DND-41 (cell line): ENCODE measurements at regions not wholly inside any gene's neighbourhood (a gene's known extent, or its start where the extent isn't known, plus 50 kb on each side); places are given as distances from the start of the nearest gene placed in this dataset.

Source experiments
- EZH2 ChIP-seq: IDR thresholded peaks from 3 replicates; pipeline ENCODE4 v1.6.1; 2012; ENCODE audit warnings: borderline replicate concordance, low read depth, mild to moderate bottlenecking, moderate library complexity, low read length, inconsistent platforms; ENCODE audit not compliant: severe bottlenecking
- TF ChIP-seq, protein P1 (sequence below): IDR thresholded peaks from 2 replicates; pipeline ENCODE4 v1.5.1; 2012; ENCODE audit warnings: borderline replicate concordance, low read length, moderate library complexity, mild to moderate bottlenecking; ENCODE audit not compliant: poor library complexity, severe bottlenecking; ENCODE audit errors: extremely low read depth

DNA sequence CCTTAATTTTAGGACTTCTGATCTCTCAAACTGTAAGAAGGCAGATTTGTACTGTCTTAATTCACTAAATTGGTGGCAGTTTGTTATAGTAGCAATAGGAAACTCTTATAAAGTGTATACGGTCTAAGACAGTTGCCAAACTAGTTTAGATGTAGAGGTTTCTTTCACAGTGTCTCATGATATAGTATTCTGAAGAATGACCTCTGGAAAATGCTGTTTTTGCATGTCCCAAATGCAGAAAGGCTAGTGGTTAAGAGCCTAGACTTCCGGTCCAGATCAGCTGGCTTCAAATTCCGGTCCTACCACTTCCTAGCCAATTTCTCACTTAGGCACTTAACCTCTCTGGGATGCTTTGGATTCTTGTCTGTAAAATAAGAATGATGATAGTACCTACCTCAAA lies 538.5 kb downstream of the CENPC start:
- TF ChIP-seq, protein P1, sequence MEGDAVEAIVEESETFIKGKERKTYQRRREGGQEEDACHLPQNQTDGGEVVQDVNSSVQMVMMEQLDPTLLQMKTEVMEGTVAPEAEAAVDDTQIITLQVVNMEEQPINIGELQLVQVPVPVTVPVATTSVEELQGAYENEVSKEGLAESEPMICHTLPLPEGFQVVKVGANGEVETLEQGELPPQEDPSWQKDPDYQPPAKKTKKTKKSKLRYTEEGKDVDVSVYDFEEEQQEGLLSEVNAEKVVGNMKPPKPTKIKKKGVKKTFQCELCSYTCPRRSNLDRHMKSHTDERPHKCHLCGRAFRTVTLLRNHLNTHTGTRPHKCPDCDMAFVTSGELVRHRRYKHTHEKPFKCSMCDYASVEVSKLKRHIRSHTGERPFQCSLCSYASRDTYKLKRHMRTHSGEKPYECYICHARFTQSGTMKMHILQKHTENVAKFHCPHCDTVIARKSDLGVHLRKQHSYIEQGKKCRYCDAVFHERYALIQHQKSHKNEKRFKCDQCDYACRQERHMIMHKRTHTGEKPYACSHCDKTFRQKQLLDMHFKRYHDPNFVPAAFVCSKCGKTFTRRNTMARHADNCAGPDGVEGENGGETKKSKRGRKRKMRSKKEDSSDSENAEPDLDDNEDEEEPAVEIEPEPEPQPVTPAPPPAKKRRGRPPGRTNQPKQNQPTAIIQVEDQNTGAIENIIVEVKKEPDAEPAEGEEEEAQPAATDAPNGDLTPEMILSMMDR, result no peak
- no peak for TF ChIP-seq EZH2
